RWPE1 (cell line): ENCODE measurements at regions not wholly inside any gene's neighbourhood (a gene's known extent, or its start where the extent isn't known, plus 50 kb on each side); places are given as distances from the start of the nearest gene placed in this dataset.

Source experiments
- CTCF ChIA-PET: fragments of 350-600 bp; sonication (Branson Sonifier 250); formaldehyde crosslinking; extraction: SDS; loops from one replicate; lab custom pipeline; 2021; lab: Yijun Ruan, JAX
- POLR2A ChIA-PET: fragments of 400-600 bp; formaldehyde crosslinking; extraction: SDS; loops from one replicate; lab custom pipeline; 2020; ENCODE audit warnings: antibody characterized with exemption; ENCODE audit not compliant: low non-redundant PET; lab: Yijun Ruan, JAX
- DNase-seq: peaks from one replicate; pipeline ENCODE4 v3.0.0; 2012; ENCODE audit warnings: low spot score
- H3K27ac ChIP-seq: fragments of 450-650 bp; 2 replicates; pipeline ENCODE4 v1.5.1; 2017
- TF ChIP-seq, protein P1 (sequence below): fragments of 450-650 bp; conservative IDR thresholded peaks from 2 replicates; pipeline ENCODE4 v1.5.1; 2017; ENCODE audit warnings: low read depth, mild to moderate bottlenecking

DNA sequence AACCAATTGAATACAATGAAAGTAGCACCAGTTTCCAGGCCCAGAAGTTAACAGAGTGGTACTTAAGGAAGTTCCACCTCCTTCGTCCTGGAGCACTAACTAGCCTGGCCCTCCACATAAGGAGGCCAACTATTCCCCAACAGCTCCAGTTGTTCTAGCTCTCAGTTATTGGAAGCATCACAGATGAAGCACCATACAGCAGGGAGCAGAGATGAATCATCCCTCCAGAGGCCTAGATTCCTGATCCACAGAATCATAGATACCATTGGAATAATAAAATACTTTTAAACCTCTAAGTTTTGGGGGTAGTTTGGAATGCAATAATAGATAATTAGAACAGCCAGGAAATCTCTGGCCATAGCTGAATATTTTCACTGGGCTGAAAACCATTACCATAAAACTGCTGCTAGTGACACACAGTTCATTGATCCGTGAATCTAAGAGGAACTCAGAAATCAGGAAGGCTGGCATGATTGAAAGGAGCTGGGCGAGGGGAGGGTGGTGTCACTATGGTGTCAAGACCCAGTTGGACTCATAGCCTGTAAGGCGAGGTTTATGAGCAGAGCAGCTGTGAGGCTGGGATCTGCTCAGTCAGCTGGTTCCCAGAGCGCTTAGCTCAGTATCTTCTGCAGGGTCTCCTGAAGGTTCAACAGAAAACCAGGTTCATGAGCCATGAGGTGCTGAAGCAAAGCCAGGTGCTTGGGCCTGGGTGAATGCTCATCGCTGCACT lies 371.4 kb upstream of the TMTC1 start:
- CTCF ChIA-PET, result interaction anchor here (0.6 kb wide), 1 partner anchor 207 kb away, joined by 4 read pairs; no protein-coding TSS in a partner anchor
- H3K27ac ChIP-seq, result no peak overlapping the region
- POLR2A ChIA-PET, result no interaction called here
- TF ChIP-seq, protein P1, sequence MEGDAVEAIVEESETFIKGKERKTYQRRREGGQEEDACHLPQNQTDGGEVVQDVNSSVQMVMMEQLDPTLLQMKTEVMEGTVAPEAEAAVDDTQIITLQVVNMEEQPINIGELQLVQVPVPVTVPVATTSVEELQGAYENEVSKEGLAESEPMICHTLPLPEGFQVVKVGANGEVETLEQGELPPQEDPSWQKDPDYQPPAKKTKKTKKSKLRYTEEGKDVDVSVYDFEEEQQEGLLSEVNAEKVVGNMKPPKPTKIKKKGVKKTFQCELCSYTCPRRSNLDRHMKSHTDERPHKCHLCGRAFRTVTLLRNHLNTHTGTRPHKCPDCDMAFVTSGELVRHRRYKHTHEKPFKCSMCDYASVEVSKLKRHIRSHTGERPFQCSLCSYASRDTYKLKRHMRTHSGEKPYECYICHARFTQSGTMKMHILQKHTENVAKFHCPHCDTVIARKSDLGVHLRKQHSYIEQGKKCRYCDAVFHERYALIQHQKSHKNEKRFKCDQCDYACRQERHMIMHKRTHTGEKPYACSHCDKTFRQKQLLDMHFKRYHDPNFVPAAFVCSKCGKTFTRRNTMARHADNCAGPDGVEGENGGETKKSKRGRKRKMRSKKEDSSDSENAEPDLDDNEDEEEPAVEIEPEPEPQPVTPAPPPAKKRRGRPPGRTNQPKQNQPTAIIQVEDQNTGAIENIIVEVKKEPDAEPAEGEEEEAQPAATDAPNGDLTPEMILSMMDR, result no peak
- DNase-seq, result no peak

DNA sequence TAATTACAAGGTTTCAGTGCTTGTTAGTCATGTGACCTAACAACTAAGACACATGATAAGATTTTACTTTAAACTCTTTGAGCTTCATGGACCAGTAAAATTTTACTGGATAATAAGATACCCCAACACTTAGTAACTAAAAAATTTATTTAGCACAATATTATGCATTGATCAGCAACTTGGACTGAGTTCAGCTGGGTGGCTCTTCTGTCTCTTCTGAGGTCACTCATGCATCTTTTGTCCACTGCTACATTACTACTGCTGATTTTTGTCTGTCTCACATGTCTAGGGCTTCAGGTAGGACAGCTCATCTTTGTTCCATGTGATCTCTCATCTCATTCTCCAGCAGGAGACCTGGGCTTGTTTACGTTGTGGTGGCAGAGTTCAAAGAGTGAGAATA lies 370.2 kb upstream of the TMTC1 start:
- no peak for DNase-seq
- POLR2A ChIA-PET, result no interaction called here
- CTCF ChIA-PET, result no interaction called here
- H3K27ac ChIP-seq, result no peak overlapping the region
- TF ChIP-seq, protein P1, result no peak

DNA sequence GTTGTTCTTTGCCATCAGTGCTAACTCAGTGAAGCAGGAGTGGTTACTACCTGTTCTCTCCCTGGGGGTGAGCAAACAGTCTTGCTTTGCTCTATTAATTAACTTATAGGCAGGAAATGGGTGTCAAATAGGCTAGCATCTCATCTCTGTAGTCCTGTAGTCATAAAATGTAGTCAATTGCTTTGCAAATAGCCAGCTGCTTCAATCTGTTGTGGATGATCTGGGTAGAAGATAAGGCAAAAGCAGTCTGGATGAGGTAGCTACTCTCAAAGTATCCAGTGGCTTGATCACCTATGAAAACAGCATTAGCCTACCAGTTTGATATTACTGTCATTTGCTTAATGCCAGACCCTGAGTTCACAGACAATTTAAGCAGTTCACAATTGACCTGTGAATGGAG lies 369.0 kb upstream of the TMTC1 start:
- POLR2A ChIA-PET, result no interaction called here
- H3K27ac ChIP-seq, result no peak overlapping the region
- TF ChIP-seq, protein P1, result no peak
- CTCF ChIA-PET, result no interaction called here
- DNase-seq, result no peak

DNA sequence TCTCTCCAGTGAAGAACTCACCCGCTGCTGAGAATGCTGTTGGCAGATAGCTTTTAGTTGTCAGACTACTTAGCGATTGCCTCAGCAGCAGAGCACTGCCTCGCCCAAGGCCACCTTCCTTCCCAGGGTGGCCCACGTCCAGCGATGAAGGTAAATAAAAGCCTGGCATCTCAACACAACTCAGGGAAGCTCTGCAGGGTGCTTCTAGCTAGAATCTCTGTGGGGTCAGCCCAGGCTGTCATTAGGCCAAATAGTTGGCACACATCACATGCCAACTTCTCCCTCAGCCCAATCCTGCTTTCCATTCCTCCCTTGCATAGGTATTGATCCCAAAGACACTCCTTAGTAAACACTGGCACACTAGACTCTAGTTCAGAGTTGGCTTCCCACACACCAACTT lies 368.1 kb upstream of the TMTC1 start:
- DNase-seq, result no peak
- TF ChIP-seq, protein P1, result no peak
- no peak overlapping the region for H3K27ac ChIP-seq
- POLR2A ChIA-PET, result no interaction called here
- CTCF ChIA-PET, result interaction anchor here (0.7 to 0.8 kb wide), 2 partner anchors 9 to 1194 kb away, joined by 3 to 6 read pairs; no protein-coding TSS in a partner anchor

DNA sequence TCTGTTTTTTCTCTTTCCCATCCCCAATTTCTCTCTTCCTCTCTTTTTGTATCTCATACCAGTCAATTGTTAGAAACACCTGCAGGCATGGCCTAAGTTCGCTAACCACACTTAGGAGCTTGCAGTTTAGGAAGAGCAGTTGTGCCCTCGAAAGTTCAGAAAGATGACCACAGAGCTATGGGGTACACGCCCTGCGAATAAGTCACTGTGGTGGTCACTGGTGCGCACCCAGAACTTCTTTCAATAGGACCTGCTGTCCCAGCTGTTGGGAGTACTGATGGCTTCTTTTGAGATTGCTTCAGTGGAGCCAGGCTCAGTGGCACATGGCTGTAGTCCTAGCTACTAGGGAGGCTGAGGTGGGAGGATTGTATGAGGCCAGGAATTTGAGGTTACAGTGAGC lies 362.8 kb upstream of the TMTC1 start:
- DNase-seq, result no peak
- POLR2A ChIA-PET, result no interaction called here
- CTCF ChIA-PET, result no interaction called here
- no peak overlapping the region for H3K27ac ChIP-seq
- TF ChIP-seq, protein P1, result no peak

DNA sequence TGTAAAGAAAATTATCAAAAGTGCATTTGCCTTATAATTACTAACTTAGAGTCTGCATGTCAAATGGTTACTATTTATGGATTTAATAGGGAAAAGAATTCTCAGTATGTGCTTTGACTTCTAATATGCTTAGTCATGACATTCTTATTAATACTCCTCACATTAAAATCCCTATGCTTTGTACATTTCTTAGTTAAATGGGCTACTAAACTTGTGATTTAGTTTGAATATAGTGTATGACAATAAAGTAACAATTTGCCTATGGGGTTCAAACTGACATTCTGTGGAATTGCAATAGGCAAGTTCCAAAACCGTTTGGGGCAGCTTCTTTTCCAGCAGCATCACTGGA lies 361.9 kb upstream of the TMTC1 start:
- TF ChIP-seq, protein P1, result no peak
- CTCF ChIA-PET, result no interaction called here
- H3K27ac ChIP-seq, result no peak overlapping the region
- POLR2A ChIA-PET, result no interaction called here
- DNase-seq, result no peak
